Esophagus muscularis mucosa (tissue), 4 donors: ENCODE measurements at regions not wholly inside any gene's neighbourhood (a gene's known extent, or its start where the extent isn't known, plus 50 kb on each side); places are given as distances from the start of the nearest gene placed in this dataset.

ENCODE experiments used
- DNase-seq: peaks from one replicate; pipeline ENCODE4 v3.0.0-alpha.2; 2017; ENCODE audit errors: extremely low spot score
- H3K27ac ChIP-seq, 4 donors: fragments of 200-600 bp; sonication (generic); replicated peaks in 1 of 4; 1 replicate in 3 of 4; 2 replicates in 1 of 4; pipeline ENCODE4 v1.5.1; 2016 to 2019; ENCODE audit warnings: mild to moderate bottlenecking in 1 of 4
- H3K27me3 ChIP-seq, 4 donors: fragments of 200-600 bp; sonication (generic); one replicate each; pipeline versions ENCODE4 v1.5.1 to v1.6.0; 2016 to 2019
- H3K36me3 ChIP-seq, 4 donors: fragments of 200-600 bp; sonication (generic); one replicate each; pipeline ENCODE4 v1.5.1; 2016 to 2019
- H3K4me1 ChIP-seq, 4 donors: fragments of 200-600 bp; sonication (generic); one replicate each; pipeline ENCODE4 v1.5.1; 2016 to 2019
- H3K4me3 ChIP-seq, 4 donors: fragments of 200-600 bp; sonication (generic); 1 replicate in 2 of 4; 2 replicates in 2 of 4; pipeline ENCODE4 v1.5.1; 2016 to 2019; ENCODE audit warnings: mild to moderate bottlenecking in 4 of 4, moderate library complexity in 1 of 4
- H3K9me3 ChIP-seq, 4 donors: fragments of 200-600 bp; sonication (generic); 1 replicate in 3 of 4; 2 replicates in 1 of 4; pipeline ENCODE4 v1.5.1; 2016 to 2019
- CTCF ChIP-seq, 3 experiments: fragments of 200-600 bp in 2 of 3; fragments of 450-650 bp in 1 of 3; sonication (generic) in 2 of 3; IDR thresholded peaks; one replicate each; pipeline ENCODE4 v1.5.1; 2017 to 2019; ENCODE audit warnings: antibody characterized with exemption in 3 of 3, mild to moderate bottlenecking in 2 of 3, moderate library complexity in 1 of 3
- EP300 ChIP-seq: sonication (generic); formaldehyde crosslinking; IDR thresholded peaks from one replicate; pipeline ENCODE4 v1.6.1; 2017; ENCODE audit warnings: antibody characterized with exemption
- POLR2A ChIP-seq: fragments of 450-650 bp; IDR thresholded peaks from one replicate; pipeline ENCODE4 v1.6.1; 2017; ENCODE audit warnings: antibody characterized with exemption, moderate library complexity, mild to moderate bottlenecking, low read depth
- POLR2AphosphoS5 ChIP-seq, 2 donors: sonication (generic); formaldehyde crosslinking; IDR thresholded peaks; one replicate each; pipeline ENCODE4 v1.6.1; 2017; ENCODE audit warnings: antibody characterized with exemption in 2 of 2
- WGBS: methylation state at CpG from one replicate; pipeline ENCODE4 v1.1.5; 2018; 5-methylcytosine and 5-hydroxymethylcytosine counted together
- intact Hi-C: fragments of 100-400 bp; cut with DNase I; formaldehyde crosslinking; loops from one replicate; pipeline ENCODE4 v1.15.1; 2023

GRCh38 chr9:106310782-106311181, 552.2 kb upstream of the ZNF462 start:
- TF ChIP-seq POLR2AphosphoS5 (IDR thresholded peaks at IDR 0.05) = no peak
- TF ChIP-seq POLR2A = no peak
- TF ChIP-seq CTCF (IDR thresholded peaks at IDR 0.05) = no peak
- no peak for TF ChIP-seq EP300
- WGBS = 14% methylated on average over 1 of the region's 1 CpG
- peaks cover 0 to 10% (median 0%) of the 10 kb centered on the region in 4 donors for H3K4me1 ChIP-seq
- DNase-seq = no peak
- H3K4me3 ChIP-seq = no peak overlapping the region
- no peaks in the 10 kb centered on the region for H3K36me3 ChIP-seq
- H3K27ac ChIP-seq = no peak overlapping the region
- no peaks in the 10 kb centered on the region for H3K27me3 ChIP-seq
- H3K9me3 ChIP-seq = no peaks in the 10 kb centered on the region
- intact Hi-C loops = no loop called here

- intact Hi-C loops = no loop called here
- TF ChIP-seq EP300 (no peak), POLR2A (no peak)
Measured at GRCh38 chr9:106312906-106313305, 550.1 kb upstream of the ZNF462 start.

GRCh38 chr9:106314476-106314875, 548.5 kb upstream of the ZNF462 start:
- no peak for DNase-seq
- Histone ChIP-seq H3K9me3 (no peaks in the 10 kb centered on the region), H3K27ac (no peak overlapping the region), H3K36me3 (no peaks in the 10 kb centered on the region), H3K4me1 (peaks cover 0 to 10% (median 0%) of the 10 kb centered on the region in 4 donors), H3K27me3 (no peaks in the 10 kb centered on the region), H3K4me3 (no peak overlapping the region)
- intact Hi-C loops = no loop called here
- TF ChIP-seq POLR2A = no peak
- 88% methylated on average over 1 of the region's 1 CpG for WGBS

More at GRCh38 chr9:106312906-106313305, 550.1 kb upstream of the ZNF462 start:
- Histone ChIP-seq H3K27me3 (no peaks in the 10 kb centered on the region), H3K4me1 (peaks cover 0 to 10% (median 0%) of the 10 kb centered on the region in 4 donors), H3K4me3 (no peak overlapping the region), H3K36me3 (no peaks in the 10 kb centered on the region), H3K27ac (no peak overlapping the region), H3K9me3 (no peaks in the 10 kb centered on the region)
- WGBS = 67% methylated on average over 1 of the region's 1 CpG
- no peak for DNase-seq

GRCh38 chr9:106321394-106322180, 541.4 kb upstream of the ZNF462 start:
- TF ChIP-seq CTCF (IDR thresholded peaks at IDR 0.05) = no peak
- TF ChIP-seq POLR2AphosphoS5 (IDR thresholded peaks at IDR 0.05) = no peak
- no peak for TF ChIP-seq POLR2A
- no peak for TF ChIP-seq EP300
- H3K36me3 ChIP-seq = no peaks in the 10 kb centered on the region
- H3K9me3 ChIP-seq = no peaks in the 10 kb centered on the region
- DNase-seq = no peak
- H3K27ac ChIP-seq = no peak overlapping the region
- H3K27me3 ChIP-seq = no peaks in the 10 kb centered on the region
- intact Hi-C loops = no loop called here
- 54% methylated on average over 5 of the region's 5 CpGs for WGBS
- no peaks in the 10 kb centered on the region for H3K4me1 ChIP-seq
- H3K4me3 ChIP-seq = no peak overlapping the region

- Histone ChIP-seq H3K27ac (no peak overlapping the region), H3K27me3 (no peaks in the 10 kb centered on the region), H3K4me3 (no peak overlapping the region), H3K4me1 (no peaks in the 10 kb centered on the region), H3K9me3 (no peaks in the 10 kb centered on the region), H3K36me3 (no peaks in the 10 kb centered on the region)
- 68% methylated on average over 4 of the region's 4 CpGs for WGBS
- no peak for TF ChIP-seq EP300
- no peak for TF ChIP-seq POLR2AphosphoS5 (IDR thresholded peaks at IDR 0.05)
- TF ChIP-seq POLR2A = no peak
- no peak for TF ChIP-seq CTCF (IDR thresholded peaks at IDR 0.05)
- DNase-seq = no peak
- intact Hi-C loops = no loop called here
Measured at GRCh38 chr9:106322706-106323245, 540.2 kb upstream of the ZNF462 start.
